H9 (cell line): ENCODE measurements at regions not wholly inside any gene's neighbourhood (a gene's known extent, or its start where the extent isn't known, plus 50 kb on each side); places are given as distances from the start of the nearest gene placed in this dataset.

Experiments used
- DNase-seq: peaks from one replicate; pipeline ENCODE4 v3.0.0-alpha.2; 2017
- H2AFZ ChIP-seq: one replicate; pipeline ENCODE4 v1.6.1; 2013; ENCODE audit warnings: mild to moderate bottlenecking, low read length, control low read depth, moderate library complexity
- H2AK5ac ChIP-seq: 2 replicates; pipeline ENCODE4 v1.6.1; 2013; ENCODE audit warnings: low read length, control low read depth, mixed read lengths; ENCODE audit not compliant: insufficient read length
- H2BK120ac ChIP-seq: one replicate; pipeline ENCODE4 v1.6.1; 2013; ENCODE audit warnings: low read depth, mild to moderate bottlenecking, low read length, control low read depth, inconsistent platforms; ENCODE audit not compliant: poor library complexity, severe bottlenecking
- H2BK12ac ChIP-seq: 2 replicates; pipeline ENCODE4 v1.6.1; 2013; ENCODE audit warnings: low read length, control low read depth, mixed read lengths, low read depth; ENCODE audit not compliant: insufficient read length
- H2BK15ac ChIP-seq: 2 replicates; pipeline ENCODE4 v1.6.1; 2013; ENCODE audit warnings: low read depth, low read length, control low read depth
- H2BK20ac ChIP-seq: one replicate; pipeline ENCODE4 v1.6.1; 2013; ENCODE audit warnings: low read depth, mild to moderate bottlenecking, low read length, control low read depth, inconsistent platforms; ENCODE audit not compliant: poor library complexity, severe bottlenecking
- H2BK5ac ChIP-seq: 2 replicates; pipeline ENCODE4 v1.6.1; 2013; ENCODE audit warnings: low read length, control low read depth, mixed read lengths; ENCODE audit not compliant: insufficient read length
- H3K14ac ChIP-seq: 2 replicates; pipeline ENCODE4 v1.6.1; 2013; ENCODE audit warnings: low read length, control low read depth; ENCODE audit not compliant: insufficient read depth
- H3K18ac ChIP-seq: 2 replicates; pipeline ENCODE4 v1.6.1; 2013; ENCODE audit warnings: low read depth, mild to moderate bottlenecking, mixed read lengths, low read length, control low read depth; ENCODE audit not compliant: insufficient read length
- H3K23ac ChIP-seq: 2 replicates; pipeline ENCODE4 v1.6.1; 2013; ENCODE audit warnings: low read length, control low read depth, mixed read lengths, low read depth; ENCODE audit not compliant: insufficient read length
- H3K23me2 ChIP-seq: 2 replicates; pipeline ENCODE4 v1.6.1; 2013; ENCODE audit warnings: low read depth, mild to moderate bottlenecking, mixed read lengths, low read length, control low read depth; ENCODE audit not compliant: insufficient read length, poor library complexity, severe bottlenecking
- H3K27ac ChIP-seq: 2 replicates; pipeline ENCODE4 v1.5.1; 2013; ENCODE audit warnings: low read length, control low read depth, mixed read lengths, low read depth; ENCODE audit not compliant: insufficient read length
- H3K27me3 ChIP-seq: 2 replicates; pipeline ENCODE4 v1.6.1; 2013; ENCODE audit warnings: low read length, control low read depth, inconsistent platforms; ENCODE audit not compliant: insufficient read depth
- H3K4ac ChIP-seq: 2 replicates; pipeline ENCODE4 v1.6.1; 2013; ENCODE audit warnings: low read depth, mild to moderate bottlenecking, control low read depth, inconsistent platforms, low read length, moderate library complexity
- H3K4me1 ChIP-seq: 2 replicates; pipeline ENCODE4 v1.6.1; 2013; ENCODE audit warnings: low read length, control low read depth, inconsistent platforms; ENCODE audit not compliant: insufficient read depth
- H3K4me2 ChIP-seq: 2 replicates; pipeline ENCODE4 v1.6.1; 2013; ENCODE audit warnings: low read length, control low read depth, mixed read lengths; ENCODE audit not compliant: insufficient read length, insufficient read depth
- H3K56ac ChIP-seq: 2 replicates; pipeline ENCODE4 v1.6.1; 2013; ENCODE audit warnings: low read depth, mild to moderate bottlenecking, mixed read lengths, low read length, control low read depth; ENCODE audit not compliant: insufficient read length
- H3K79me1 ChIP-seq: 2 replicates; pipeline ENCODE4 v1.6.1; 2013; ENCODE audit warnings: low read depth, mild to moderate bottlenecking, moderate library complexity, low read length, control low read depth, inconsistent platforms; ENCODE audit not compliant: insufficient read depth, poor library complexity, severe bottlenecking
- H3K79me2 ChIP-seq: 2 replicates; pipeline ENCODE4 v1.6.1; 2013; ENCODE audit warnings: low read length, control low read depth, inconsistent platforms; ENCODE audit not compliant: insufficient read depth
- H3K9ac ChIP-seq: 2 replicates; pipeline ENCODE4 v1.6.1; 2013; ENCODE audit warnings: low read length, control low read depth, mixed read lengths; ENCODE audit not compliant: insufficient read length; ENCODE audit errors: extremely low read depth
- H3K9me3 ChIP-seq: one replicate; pipeline ENCODE4 v1.6.1; 2013; ENCODE audit warnings: low read depth, low read length, inconsistent platforms; ENCODE audit not compliant: control insufficient read depth
- H3T11ph ChIP-seq: one replicate; pipeline ENCODE4 v1.6.1; 2013; ENCODE audit warnings: mild to moderate bottlenecking, low read length, control low read depth, inconsistent platforms
- H4K20me1 ChIP-seq: one replicate; pipeline ENCODE4 v1.6.1; 2013; ENCODE audit not compliant: control insufficient read depth, insufficient read length, insufficient read depth
- H4K5ac ChIP-seq: 2 replicates; pipeline ENCODE4 v1.6.1; 2013; ENCODE audit warnings: low read depth, mild to moderate bottlenecking, mixed read lengths, low read length, control low read depth; ENCODE audit not compliant: insufficient read length
- H4K8ac ChIP-seq: replicated peaks from 2 replicates; pipeline ENCODE4 v1.6.1; 2013; ENCODE audit warnings: low read length, control low read depth, mixed read lengths, low read depth; ENCODE audit not compliant: insufficient read length
- H4K91ac ChIP-seq: 2 replicates; pipeline ENCODE4 v1.6.1; 2013; ENCODE audit warnings: low read depth, mild to moderate bottlenecking, moderate library complexity, mixed read lengths, low read length, control low read depth; ENCODE audit not compliant: insufficient read length
- H3K27ac Mint-ChIP-seq, 3 experiments: 2 replicates in 2 of 3; 3 replicates in 1 of 3; pipeline ENCODE4 v1.8.0; 2020 to 2021; ENCODE audit warnings: mixed read lengths in 3 of 3, mild to moderate bottlenecking in 1 of 3, moderate library complexity in 1 of 3
- H3K27me3 Mint-ChIP-seq: 2 replicates; pipeline ENCODE4 v1.8.0; 2021; ENCODE audit warnings: low read depth, mild to moderate bottlenecking, moderate library complexity, mixed read lengths
- H3K36me3 Mint-ChIP-seq, 3 experiments: 2 replicates in 2 of 3; 3 replicates in 1 of 3; pipeline ENCODE4 v1.8.0; 2020 to 2021; ENCODE audit warnings: low read depth in 3 of 3, mixed read lengths in 3 of 3; ENCODE audit not compliant: insufficient read depth in 1 of 3
- H3K4me1 Mint-ChIP-seq, 2 experiments: 2 replicates each; pipeline ENCODE4 v1.8.0; 2020; ENCODE audit warnings: mixed read lengths in 2 of 2
- H3K4me3 Mint-ChIP-seq, 2 experiments: 2 replicates in 1 of 2; 3 replicates in 1 of 2; pipeline ENCODE4 v1.8.0; 2020 to 2021; ENCODE audit warnings: mild to moderate bottlenecking in 2 of 2, mixed read lengths in 2 of 2, moderate library complexity in 1 of 2
- H3K9me3 Mint-ChIP-seq, 2 experiments: 2 replicates in 1 of 2; 3 replicates in 1 of 2; pipeline ENCODE4 v1.8.0; 2020; ENCODE audit warnings: mild to moderate bottlenecking in 2 of 2, mixed read lengths in 2 of 2, moderate library complexity in 1 of 2
- WGBS: extraction: QIAGEN DNeasy Blood & Tissue Kit; methylation state at CpG from one replicate; pipeline ENCODE4 v1.1.7; 2013; ENCODE audit warnings: missing lambda C conversion rate, low lambda C conversion rate, mixed read lengths; ENCODE audit not compliant: insufficient read length; ENCODE audit errors: extremely low coverage; 5-methylcytosine and 5-hydroxymethylcytosine counted together
- TF ChIP-seq, protein P1 (sequence below): fragments of 200-600 bp; sonication (generic); conservative IDR thresholded peaks from 3 replicates; pipeline ENCODE4 v1.8.0; 2021; ENCODE audit warnings: antibody characterized with exemption, mild to moderate bottlenecking

DNA sequence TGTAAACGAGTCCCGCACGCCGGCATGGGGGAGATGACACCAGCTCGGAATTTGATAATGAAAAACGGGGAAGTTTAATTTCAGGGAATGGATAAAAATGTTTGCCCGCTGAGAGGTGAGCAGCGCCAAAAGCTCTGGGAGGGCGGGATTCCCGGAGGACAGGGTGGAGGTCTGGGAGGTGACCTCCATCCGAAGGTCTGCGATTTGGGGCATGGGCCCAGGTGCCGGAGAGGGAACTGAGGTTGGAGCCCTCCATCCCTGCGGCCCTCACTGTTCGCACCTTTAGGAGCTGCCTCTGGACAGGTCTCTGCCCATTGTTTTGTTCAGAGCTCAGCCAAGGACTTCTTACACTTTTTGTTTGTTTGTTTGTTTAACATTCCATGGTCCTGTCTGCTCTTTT is 129.8 kb downstream of the URI1 start:
- H3K9ac ChIP-seq, result no peak overlapping the region
- no peak overlapping the region for H4K8ac ChIP-seq
- H3K18ac ChIP-seq, result no peak overlapping the region
- Mint-ChIP-seq H3K27me3 (peaks cover 2% of the 10 kb centered on the region; the same call in 1 of the 2 replicates), H3K9me3 (no peaks in the 10 kb centered on the region; a peak in 1 of 5 replicates), H3K4me3 (no peak overlapping the region), H3K4me1 (peaks cover 6 to 19% of the 10 kb centered on the region in 2 experiments), H3K27ac (no peak overlapping the region; a peak in 1 of 7 replicates), H3K36me3 (no peaks in the 10 kb centered on the region; a peak in 1 of 7 replicates)
- no peak overlapping the region for H3K23ac ChIP-seq
- no peak overlapping the region for H2BK120ac ChIP-seq
- H2BK15ac ChIP-seq, result no peak overlapping the region
- H2BK12ac ChIP-seq, result no peak overlapping the region
- H2BK5ac ChIP-seq, result no peak overlapping the region
- H3K4me1 ChIP-seq, result no peaks in the 10 kb centered on the region
- H2BK20ac ChIP-seq, result no peak overlapping the region
- no peak overlapping the region for H3K4me2 ChIP-seq
- no peaks in the 10 kb centered on the region for H3K79me2 ChIP-seq
- no peaks in the 10 kb centered on the region for H3K79me1 ChIP-seq
- no peak overlapping the region for H3K4ac ChIP-seq
- TF ChIP-seq, protein P1, sequence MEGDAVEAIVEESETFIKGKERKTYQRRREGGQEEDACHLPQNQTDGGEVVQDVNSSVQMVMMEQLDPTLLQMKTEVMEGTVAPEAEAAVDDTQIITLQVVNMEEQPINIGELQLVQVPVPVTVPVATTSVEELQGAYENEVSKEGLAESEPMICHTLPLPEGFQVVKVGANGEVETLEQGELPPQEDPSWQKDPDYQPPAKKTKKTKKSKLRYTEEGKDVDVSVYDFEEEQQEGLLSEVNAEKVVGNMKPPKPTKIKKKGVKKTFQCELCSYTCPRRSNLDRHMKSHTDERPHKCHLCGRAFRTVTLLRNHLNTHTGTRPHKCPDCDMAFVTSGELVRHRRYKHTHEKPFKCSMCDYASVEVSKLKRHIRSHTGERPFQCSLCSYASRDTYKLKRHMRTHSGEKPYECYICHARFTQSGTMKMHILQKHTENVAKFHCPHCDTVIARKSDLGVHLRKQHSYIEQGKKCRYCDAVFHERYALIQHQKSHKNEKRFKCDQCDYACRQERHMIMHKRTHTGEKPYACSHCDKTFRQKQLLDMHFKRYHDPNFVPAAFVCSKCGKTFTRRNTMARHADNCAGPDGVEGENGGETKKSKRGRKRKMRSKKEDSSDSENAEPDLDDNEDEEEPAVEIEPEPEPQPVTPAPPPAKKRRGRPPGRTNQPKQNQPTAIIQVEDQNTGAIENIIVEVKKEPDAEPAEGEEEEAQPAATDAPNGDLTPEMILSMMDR, result no peak
- H4K20me1 ChIP-seq, result no peaks in the 10 kb centered on the region
- H4K5ac ChIP-seq, result no peak overlapping the region
- no peak overlapping the region for H4K91ac ChIP-seq
- H3K23me2 ChIP-seq, result no peaks in the 10 kb centered on the region
- no CpG with 5 or more reads among the region's 15 CpGs for WGBS
- H3T11ph ChIP-seq, result no peak overlapping the region
- no peaks in the 10 kb centered on the region for H3K27me3 ChIP-seq
- H3K14ac ChIP-seq, result no peak overlapping the region
- no peaks in the 10 kb centered on the region for H3K9me3 ChIP-seq
- no peak overlapping the region for H3K56ac ChIP-seq
- H2AFZ ChIP-seq, result no peak overlapping the region
- no peak overlapping the region for H3K27ac ChIP-seq
- DNase-seq, result no peak
- no peak overlapping the region for H2AK5ac ChIP-seq
